GM10266 (cell line): ENCODE measurements at regions not wholly inside any gene's neighbourhood (a gene's known extent, or its start where the extent isn't known, plus 50 kb on each side); places are given as distances from the start of the nearest gene placed in this dataset.

Source experiments
- DNase-seq: peaks from one replicate; pipeline ENCODE4 v3.0.0; 2012; ENCODE audit errors: extremely low spot score
- TF ChIP-seq, protein P1 (sequence below): IDR thresholded peaks from 2 replicates; pipeline ENCODE4 v1.5.1; 2012; ENCODE audit warnings: mild to moderate bottlenecking, low read depth; ENCODE audit not compliant: control insufficient read depth, insufficient read depth; ENCODE audit errors: missing control alignments

DNA sequence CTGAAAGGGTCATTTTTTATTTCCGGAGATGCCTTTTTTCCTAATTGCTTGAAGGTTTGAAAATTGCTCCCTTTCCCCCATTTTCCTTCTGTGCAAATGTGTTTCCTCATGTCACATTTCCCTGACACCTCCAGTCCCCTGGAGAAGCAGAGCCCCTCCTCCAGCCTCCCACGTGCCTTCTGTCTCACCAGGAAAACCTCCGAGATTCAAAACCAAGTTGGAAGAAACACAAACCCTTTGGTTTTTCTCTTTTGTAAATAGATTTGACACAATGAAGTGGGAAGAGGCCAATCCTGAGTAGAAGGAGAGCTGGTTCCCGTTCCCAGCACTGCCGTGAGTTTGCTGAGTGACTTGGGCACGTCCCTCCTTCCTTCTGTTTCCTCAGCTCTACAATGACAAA is 125.4 kb upstream of the MYCN start:
- DNase-seq, result no peak
- TF ChIP-seq, protein P1, sequence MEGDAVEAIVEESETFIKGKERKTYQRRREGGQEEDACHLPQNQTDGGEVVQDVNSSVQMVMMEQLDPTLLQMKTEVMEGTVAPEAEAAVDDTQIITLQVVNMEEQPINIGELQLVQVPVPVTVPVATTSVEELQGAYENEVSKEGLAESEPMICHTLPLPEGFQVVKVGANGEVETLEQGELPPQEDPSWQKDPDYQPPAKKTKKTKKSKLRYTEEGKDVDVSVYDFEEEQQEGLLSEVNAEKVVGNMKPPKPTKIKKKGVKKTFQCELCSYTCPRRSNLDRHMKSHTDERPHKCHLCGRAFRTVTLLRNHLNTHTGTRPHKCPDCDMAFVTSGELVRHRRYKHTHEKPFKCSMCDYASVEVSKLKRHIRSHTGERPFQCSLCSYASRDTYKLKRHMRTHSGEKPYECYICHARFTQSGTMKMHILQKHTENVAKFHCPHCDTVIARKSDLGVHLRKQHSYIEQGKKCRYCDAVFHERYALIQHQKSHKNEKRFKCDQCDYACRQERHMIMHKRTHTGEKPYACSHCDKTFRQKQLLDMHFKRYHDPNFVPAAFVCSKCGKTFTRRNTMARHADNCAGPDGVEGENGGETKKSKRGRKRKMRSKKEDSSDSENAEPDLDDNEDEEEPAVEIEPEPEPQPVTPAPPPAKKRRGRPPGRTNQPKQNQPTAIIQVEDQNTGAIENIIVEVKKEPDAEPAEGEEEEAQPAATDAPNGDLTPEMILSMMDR, result no peak

DNA sequence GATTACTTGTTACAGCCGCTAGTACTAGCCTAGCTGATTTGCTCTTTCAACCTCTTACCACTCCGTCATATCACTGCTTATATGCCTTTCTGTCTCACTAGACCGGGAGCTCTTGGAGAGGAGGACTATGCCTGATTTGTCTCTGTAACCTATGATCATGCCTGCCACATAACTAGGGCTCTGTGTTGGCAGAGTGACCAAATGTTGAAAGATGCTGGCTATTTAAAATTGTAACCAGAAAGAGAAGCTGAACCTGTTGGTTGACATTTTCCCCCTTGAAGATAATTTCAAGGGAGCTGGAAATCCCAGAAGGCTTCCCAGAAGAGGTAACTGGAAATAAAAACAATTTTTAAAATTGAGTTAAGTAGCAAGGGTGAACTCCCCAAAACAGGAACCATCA is 124.1 kb upstream of the MYCN start:
- TF ChIP-seq, protein P1, result no peak
- DNase-seq, result no peak

DNA sequence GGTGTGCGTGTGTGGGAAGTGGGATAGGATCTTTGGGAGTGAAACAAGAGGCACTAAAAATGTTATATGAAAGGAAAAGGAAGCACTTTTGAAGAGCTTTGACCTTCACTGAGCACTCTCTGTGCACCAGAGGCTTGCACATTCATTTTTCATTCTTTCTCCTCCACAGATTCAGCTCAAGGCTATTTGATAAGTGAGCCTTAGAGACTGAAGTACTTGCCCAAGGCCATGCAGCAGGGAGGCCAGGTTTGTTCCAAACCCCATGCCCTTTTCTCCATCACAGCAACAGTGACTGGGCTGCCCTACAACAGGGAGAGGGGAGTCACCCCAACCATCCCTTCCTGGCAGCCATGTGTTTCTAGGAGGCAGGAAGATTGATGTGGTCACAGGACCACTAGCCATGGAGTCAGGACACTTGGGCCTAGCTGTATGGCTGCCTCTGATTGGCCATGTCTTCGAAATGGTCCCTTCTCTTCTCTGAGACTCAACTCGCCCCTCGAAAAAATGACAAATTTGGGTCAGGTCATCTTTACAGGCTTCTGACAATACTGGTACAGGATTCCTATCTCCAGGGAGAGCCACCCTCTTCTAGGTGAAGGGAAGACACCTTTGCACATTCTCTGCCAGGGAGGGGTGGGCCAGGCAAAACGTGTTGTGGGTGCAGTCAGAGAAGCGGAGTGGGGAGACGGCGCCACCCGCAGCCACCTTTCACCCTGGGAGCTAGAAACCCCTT is 123.5 kb upstream of the MYCN start:
- no peak for DNase-seq
- TF ChIP-seq, protein P1, result no peak

DNA sequence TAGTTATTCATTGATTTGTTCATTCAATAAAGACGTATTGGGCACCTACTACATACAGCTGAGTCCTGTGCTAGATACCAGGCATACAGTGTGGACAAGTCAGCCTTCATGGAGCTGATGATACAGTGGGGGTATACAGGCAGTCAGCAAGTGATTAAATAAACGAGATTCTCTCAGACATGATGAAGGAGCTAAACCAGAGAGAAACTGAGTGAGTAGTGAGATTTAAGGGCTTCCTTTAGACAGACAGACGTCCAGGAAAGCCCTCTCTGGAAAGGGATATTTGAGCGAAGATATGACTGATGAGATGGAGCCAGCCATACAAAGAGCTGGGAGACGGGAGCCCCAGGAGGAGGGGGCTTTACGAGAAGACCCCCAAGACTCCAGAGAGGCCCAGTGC is 122.6 kb upstream of the MYCN start:
- DNase-seq, result no peak
- TF ChIP-seq, protein P1, result no peak

DNA sequence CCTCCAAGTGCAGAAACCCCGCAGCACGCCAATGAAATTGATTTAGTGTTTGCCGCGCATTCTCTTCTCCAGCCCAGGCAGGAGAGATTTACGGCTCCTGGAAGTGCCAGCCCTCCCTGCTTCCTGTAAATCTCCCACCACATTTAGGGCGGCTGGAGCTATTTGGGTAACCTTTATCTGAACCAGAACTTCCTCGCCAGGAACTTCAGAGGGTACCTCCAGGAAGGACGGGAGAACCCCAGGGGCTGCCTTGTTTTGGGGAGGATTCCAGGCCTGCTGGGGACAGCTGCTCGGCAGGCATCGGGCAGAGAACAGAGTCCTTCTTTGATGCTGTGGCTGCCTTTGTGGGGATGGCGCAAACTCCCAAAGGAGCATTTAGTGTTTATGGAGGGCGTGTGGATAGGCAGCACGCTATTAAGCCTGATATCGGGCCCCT is 122.0 kb upstream of the MYCN start:
- TF ChIP-seq, protein P1, result no peak
- DNase-seq, result no peak

DNA sequence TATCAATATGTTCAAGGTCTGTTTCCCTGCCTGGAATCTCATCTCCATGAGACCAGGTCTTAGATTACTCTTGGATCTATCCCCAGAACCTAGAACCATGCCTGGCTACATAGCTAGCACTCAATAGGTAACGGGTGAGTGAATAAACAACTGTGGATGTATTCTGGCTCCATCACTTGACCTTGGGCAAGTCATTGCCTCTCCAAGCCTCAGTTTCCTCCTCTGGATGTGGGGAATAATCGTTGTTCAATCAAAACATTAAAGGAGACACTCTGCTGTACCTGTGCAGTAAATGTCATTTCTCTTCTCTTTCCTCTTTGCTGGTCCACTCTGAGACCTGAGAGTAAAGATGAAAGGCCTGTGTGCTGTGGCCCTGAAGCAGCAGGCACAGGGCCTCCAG is 121.5 kb upstream of the MYCN start:
- DNase-seq, result no peak
- TF ChIP-seq, protein P1, result no peak

DNA sequence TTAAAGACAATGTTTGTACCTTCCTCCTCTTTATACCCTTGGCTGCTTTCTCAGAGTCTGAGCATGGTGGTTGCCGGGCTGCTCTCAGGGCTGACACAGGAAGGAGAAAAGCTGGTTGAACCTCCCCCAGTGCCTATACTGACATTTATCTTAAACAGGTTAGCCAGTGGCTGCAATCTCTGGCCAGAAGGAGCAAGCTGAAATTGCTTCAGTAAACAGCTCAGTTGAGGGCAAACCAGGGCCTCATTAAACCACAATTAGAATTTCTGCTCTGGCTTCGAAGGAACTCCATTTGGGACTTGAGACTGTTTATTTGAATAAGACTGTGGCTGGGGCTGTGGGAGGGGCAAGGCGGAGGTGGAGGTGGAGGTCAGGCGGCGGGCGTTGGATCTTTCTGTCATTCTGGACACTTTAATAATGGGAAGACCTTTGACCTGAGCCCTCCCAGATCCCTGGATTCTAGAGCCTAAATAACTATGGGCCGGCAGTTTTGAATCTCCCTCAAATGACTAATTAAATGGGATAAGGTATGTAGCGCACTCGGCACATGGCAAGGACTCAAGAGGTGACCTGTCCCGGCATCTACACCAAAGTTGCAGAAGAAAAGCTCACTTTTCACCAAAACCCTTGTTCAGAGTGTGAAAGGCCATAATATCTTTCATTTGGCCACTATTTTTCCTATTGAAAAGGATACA is 120.6 kb upstream of the MYCN start:
- TF ChIP-seq, protein P1, result no peak
- DNase-seq, result no peak
